ENCODE measurements at regions not wholly inside any gene's neighbourhood (a gene's known extent, or its start where the extent isn't known, plus 50 kb on each side); places are given as distances from the start of the nearest gene placed in this dataset.

DNA sequence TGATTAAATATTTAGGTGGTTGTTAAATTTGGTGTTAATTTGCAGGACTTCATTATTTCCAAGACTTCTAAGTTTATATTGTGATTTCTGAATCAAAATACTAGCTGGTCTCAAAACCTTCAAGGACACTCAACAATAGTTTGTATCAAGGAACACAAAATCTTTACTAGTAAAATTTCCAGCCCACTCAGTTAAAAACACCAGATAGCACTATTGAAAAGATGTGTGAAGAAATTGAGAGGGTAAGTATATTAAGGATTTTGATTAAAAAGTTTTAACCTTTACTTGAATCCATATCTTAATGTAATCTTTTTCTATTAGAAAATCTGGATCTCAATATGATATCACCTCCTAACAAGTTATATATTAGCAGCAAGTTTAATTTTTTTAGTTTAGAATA, 89.3 kb upstream of the UGT8 start:
- no peak for DNase-seq (ENCODE audit: low read depth in 3 of 3, low spot score in 1 of 3)

DNA sequence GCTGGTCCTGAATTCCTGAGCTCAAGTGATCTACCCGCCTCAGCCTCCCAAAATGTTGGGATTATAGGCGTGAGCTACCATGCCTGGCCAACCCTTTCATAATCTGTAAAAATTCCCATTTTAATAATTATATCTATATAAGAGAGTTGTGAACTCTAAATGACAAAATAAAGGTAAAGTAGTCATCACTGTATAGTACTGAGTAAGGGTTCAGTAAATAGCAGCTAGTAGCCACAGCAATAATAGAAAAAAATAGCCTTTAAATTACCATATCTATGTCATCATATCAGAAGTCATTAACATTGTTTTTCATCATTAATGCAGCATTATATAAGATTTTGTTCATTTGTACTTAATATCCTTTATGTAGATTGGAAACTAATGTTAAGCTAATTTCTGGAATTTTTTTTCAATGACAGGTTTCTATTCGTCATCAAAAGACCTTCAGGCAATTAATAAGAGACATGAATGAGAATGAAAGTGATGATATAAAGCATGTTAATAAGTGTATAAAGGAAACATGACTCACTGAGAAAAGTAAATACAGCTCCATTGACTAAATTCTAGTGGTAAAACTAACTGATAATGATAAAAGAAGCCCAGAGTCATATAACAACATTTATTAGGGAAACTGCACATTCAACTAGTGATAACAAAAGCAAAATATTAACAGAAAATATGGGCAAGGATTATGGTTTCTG, 85.9 kb upstream of the UGT8 start:
- DNase-seq (ENCODE audit: low read depth in 3 of 3, low spot score in 1 of 3): no peak

DNA sequence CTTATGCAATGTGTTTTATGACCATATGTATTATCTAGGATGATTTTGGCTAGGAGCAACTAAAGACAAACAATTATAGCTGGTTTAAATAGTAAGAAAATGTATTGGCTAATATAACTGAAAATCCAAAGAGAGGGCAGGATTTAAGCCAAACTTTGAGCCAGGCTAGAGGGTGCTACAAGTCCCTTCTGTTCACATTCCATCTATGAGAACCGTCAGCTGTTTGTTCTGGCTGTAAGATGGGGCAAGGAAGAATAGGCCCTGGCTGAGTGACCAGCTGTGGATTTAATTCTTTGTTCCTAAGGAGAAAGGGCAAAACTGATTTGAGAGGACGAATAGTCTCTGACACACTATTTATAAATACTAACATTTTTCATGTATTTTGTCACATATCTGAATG, 79.2 kb upstream of the UGT8 start:
- DNase-seq (ENCODE audit: low read depth in 3 of 3, low spot score in 1 of 3): no peak

DNA sequence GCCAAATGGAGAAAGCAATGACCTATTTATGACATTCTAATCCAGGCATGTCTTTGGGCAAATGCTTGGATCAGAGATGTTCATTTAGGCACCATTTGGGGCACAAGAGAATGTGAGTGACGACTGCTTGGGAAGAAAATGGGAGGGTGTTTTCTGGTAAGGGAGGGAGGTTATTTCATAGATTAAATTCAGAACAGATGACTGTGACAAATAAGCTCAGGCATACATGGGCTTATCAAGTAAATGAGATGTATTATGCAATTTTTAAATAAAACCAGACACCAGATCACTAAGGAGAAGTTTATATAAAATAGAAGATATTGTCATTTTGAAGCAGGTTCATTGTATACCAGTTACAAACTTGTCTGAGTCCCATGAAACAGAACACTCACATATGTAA, 71.4 kb upstream of the UGT8 start:
- DNase-seq (ENCODE audit: low read depth in 3 of 3, low spot score in 1 of 3): no peak

DNA sequence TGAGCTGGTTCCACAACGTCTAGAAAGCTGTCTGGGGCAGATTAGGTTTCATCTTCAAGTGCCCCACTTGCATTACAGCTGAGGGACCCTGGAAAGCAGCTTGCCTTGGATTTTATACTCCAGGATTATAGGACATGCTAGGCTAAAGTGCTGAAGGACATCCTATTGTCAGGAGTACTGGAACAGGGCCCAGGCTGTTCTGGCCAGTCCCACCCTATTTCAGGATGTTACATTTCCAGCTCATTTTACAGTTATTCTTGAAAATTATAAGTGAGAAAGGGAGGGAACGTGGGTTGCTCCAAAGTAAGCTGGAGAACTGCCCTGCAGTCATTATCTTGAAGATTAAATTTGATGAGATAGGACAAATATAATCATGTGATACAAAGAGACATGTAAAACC, 71.0 kb upstream of the UGT8 start:
- no peak for DNase-seq (ENCODE audit: low read depth in 3 of 3, low spot score in 1 of 3)

DNA sequence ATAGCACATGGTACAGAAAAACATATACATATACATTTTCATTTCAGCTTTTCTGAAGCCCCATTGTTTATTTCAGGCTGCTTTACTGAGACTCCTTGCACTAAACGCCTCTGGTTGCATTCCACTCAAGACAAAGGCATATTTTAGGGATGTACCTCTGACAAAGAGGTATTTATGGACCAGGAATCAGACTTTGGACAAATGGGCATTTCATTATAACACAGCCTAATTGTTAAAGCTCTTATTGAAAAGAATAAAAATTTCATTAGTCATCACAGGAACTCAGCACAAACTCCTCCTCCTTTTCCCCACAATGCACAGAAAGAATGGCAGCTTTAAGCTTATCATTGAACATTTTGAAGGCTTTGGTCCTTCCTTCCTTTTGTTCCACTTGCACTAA, 62.9 kb upstream of the UGT8 start:
- DNase-seq (ENCODE audit: low read depth in 3 of 3, low spot score in 1 of 3): no peak

DNA sequence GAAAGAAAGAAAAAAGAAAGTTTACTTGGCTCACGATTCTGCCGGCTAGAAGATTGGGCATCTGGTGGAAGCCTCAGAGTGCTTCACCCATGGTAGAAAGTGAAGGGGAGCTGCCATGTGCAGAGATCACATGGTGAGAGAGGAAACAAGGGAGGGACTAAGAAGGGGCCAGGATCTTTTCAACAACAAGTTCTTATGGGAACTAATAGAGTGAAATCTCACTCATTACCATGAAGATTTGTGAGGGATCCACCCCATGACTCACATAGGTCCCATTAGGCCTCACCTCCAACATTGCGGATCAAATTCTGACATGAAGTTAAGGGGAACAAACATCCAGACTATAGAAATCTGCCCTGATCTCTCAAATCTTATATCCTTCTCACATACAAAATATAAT, 61.3 kb upstream of the UGT8 start:
- no peak for DNase-seq (ENCODE audit: low read depth in 3 of 3, low spot score in 1 of 3)

DNA sequence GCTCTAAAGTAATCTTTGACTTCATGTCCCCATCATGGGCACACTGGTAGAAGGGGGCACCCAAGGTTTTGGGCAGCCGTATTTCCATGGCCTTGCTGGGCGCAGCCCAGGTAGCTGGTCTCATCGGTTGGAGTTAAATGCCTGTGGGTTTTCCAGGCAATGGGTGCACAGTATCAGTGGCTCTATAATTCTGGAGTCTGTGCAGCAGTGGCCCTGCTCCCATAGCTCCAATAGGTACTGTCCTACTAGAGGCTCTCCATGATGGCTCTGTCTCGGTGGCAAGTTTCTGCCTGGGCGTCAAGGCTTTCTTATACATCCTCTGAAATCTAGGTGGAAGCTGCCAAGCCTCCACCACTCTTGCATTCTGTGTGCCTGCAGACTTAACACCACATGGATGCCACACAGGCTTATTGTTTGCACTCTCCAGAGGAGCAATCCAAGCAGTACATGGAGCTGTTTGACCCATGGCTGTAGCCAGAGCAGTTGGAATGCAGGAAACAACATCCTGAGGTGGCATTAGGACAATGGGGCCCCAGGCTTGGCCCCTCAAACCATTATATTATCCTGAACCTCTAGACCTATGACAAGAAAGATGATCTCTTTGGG, 60.5 kb upstream of the UGT8 start:
- DNase-seq (ENCODE audit: low read depth in 3 of 3, low spot score in 1 of 3): no peak

DNA sequence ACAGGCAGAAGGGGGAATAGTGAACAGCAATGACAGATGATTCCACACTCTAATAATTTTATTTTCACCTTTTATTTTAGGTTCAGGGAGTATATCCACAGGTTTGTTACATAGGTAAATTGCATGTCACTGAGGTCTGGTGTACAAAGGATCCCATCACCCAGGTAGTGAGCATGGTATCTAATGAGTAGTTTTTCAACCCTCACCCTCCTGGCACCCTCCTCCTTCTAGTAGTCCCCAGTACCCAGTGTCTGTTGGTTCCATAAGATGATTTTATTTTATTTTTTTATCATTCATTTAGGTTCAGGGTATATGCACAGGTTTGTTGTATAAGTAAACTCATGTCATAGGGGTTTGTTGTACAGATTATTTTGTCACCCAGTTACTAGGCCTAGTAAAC, 58.6 kb upstream of the UGT8 start:
- DNase-seq (ENCODE audit: low read depth in 3 of 3, low spot score in 1 of 3): no peak

DNA sequence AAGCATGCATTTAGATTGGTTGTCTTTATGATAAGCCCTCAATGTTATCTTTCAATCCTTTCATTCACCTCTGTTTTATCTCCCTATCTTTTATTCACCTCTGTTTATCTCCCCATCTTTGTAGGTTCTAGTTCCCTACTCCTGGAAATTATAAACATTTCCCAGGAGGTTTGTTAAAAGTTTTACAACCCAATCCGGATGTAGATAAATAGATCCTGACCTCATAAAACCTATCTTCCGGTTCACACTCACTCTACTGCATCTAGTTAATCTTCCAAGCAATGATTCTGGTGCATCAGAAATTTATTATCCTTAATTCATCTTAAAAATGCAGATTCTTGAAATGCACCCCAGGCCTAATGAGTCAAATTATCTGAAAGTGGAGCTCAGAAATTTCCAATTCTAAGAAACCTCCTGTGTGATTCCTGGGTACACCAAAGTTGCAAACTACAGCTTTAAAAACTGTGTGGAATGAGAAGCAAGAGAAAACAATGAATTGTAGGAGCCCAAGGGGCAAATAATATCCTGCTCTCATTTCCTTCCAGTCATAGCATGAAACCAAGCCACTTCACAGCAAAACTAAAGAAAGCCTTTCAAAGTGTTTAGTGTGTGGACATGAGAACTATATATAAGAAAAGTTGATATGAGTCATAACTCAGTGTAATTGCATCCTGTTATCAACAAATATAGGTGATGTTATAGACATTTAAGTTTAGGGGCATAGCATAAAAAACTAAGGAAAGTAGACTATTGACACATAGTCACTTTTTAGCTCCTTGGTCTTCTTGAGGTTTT, 51.1 kb upstream of the UGT8 start:
- no peak for DNase-seq (ENCODE audit: low read depth in 3 of 3, low spot score in 1 of 3)

Data from stimulated activated CD4-positive, alpha-beta T cell treated with anti-CD3 and anti-CD28 coated beads, TNF-alpha, amount 100 ng/mL, for 1 hour (primary cell).